ENCODE measurements at regions not wholly inside any gene's neighbourhood (a gene's known extent, or its start where the extent isn't known, plus 50 kb on each side); places are given as distances from the start of the nearest gene placed in this dataset.

DNA sequence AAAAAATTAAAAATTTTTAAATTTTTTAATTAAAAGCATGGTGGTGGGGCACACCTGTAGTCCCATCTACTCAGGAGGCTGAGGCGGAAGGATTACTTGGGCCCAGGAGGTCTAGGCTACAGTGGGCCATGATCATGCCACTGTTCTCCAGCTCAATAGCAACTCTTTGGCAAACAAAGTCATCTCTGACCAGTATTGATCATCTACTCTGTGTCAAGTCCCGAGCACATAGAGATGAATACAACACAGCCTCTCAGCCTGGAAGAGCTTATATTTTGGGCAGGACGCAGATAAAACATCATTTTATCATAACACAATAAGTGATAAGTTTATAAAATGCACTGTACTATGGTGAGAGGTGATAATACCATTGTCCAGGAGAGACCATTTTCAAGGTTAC lies 281.6 kb upstream of the GADL1 start:
- TF ChIP-seq RFX5 (IDR thresholded peaks at IDR 0.05) (no peak), POLR2A (IDR thresholded peaks at IDR 0.05; ENCODE audit: low read length) (no peak), KDM1A (IDR thresholded peaks at IDR 0.05; ENCODE audit: low read depth) (no peak), EP300 (IDR thresholded peaks at IDR 0.05) (no peak), ZNF302 (CRISPR knock-in tag; IDR thresholded peaks at IDR 0.05) (no peak), NPAS2 (CRISPR knock-in tag; IDR thresholded peaks at IDR 0.05; ENCODE audit: borderline replicate concordance) (no peak)
- TF ChIP-seq, protein P1, sequence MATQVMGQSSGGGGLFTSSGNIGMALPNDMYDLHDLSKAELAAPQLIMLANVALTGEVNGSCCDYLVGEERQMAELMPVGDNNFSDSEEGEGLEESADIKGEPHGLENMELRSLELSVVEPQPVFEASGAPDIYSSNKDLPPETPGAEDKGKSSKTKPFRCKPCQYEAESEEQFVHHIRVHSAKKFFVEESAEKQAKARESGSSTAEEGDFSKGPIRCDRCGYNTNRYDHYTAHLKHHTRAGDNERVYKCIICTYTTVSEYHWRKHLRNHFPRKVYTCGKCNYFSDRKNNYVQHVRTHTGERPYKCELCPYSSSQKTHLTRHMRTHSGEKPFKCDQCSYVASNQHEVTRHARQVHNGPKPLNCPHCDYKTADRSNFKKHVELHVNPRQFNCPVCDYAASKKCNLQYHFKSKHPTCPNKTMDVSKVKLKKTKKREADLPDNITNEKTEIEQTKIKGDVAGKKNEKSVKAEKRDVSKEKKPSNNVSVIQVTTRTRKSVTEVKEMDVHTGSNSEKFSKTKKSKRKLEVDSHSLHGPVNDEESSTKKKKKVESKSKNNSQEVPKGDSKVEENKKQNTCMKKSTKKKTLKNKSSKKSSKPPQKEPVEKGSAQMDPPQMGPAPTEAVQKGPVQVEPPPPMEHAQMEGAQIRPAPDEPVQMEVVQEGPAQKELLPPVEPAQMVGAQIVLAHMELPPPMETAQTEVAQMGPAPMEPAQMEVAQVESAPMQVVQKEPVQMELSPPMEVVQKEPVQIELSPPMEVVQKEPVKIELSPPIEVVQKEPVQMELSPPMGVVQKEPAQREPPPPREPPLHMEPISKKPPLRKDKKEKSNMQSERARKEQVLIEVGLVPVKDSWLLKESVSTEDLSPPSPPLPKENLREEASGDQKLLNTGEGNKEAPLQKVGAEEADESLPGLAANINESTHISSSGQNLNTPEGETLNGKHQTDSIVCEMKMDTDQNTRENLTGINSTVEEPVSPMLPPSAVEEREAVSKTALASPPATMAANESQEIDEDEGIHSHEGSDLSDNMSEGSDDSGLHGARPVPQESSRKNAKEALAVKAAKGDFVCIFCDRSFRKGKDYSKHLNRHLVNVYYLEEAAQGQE (IDR thresholded peaks at IDR 0.05) = no peak
- TF ChIP-seq, protein P2, sequence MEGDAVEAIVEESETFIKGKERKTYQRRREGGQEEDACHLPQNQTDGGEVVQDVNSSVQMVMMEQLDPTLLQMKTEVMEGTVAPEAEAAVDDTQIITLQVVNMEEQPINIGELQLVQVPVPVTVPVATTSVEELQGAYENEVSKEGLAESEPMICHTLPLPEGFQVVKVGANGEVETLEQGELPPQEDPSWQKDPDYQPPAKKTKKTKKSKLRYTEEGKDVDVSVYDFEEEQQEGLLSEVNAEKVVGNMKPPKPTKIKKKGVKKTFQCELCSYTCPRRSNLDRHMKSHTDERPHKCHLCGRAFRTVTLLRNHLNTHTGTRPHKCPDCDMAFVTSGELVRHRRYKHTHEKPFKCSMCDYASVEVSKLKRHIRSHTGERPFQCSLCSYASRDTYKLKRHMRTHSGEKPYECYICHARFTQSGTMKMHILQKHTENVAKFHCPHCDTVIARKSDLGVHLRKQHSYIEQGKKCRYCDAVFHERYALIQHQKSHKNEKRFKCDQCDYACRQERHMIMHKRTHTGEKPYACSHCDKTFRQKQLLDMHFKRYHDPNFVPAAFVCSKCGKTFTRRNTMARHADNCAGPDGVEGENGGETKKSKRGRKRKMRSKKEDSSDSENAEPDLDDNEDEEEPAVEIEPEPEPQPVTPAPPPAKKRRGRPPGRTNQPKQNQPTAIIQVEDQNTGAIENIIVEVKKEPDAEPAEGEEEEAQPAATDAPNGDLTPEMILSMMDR (IDR thresholded peaks at IDR 0.05) = no peak
- TF ChIP-seq, protein P3, sequence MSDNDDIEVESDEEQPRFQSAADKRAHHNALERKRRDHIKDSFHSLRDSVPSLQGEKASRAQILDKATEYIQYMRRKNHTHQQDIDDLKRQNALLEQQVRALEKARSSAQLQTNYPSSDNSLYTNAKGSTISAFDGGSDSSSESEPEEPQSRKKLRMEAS (IDR thresholded peaks at IDR 0.05) = no peak

All from A549 (cell line).